HPDE6-E6E7 (cell line): ENCODE measurements at regions not wholly inside any gene's neighbourhood (a gene's known extent, or its start where the extent isn't known, plus 50 kb on each side); places are given as distances from the start of the nearest gene placed in this dataset.

Source experiments
- DNase-seq: peaks from one replicate; pipeline ENCODE4 v3.0.0; 2011; ENCODE audit warnings: missing footprints; ENCODE audit errors: extremely low spot score

- no peak for DNase-seq
Measured at GRCh38 chr2:192292478-192292877, 97.7 kb upstream of the TMEFF2 start.

GRCh38 chr2:192288295-192288694, 93.6 kb upstream of the TMEFF2 start:
- no peak for DNase-seq

GRCh38 chr2:192286093-192286701, 91.5 kb upstream of the TMEFF2 start:
- peak; percentile 4 for DNase-seq

DNA sequence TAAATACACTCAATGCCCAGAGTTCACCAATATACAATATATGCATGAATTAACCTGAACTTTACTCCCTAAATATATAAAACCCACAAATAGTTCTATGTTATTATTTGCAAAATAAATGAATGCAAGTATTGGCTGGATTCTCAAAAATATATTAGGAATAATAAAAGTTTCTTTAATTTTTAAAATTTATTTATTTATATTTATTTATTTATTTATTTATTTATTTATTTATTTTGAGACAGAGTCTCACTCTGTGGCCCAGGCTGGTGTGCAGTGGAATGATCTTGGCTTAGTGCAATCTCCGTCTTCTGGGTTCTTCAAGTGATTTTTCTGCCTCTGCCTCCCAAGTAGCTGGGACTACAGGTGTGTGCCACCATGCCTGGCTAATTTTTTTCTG, 88.7 kb upstream of the TMEFF2 start:
- DNase-seq: no peak

- DNase-seq: no peak
Measured at GRCh38 chr2:192278701-192279100, 84.0 kb upstream of the TMEFF2 start.

- no peak for DNase-seq
Measured at GRCh38 chr2:192277494-192278109, 82.9 kb upstream of the TMEFF2 start.

GRCh38 chr2:192275632-192276031, 80.9 kb upstream of the TMEFF2 start:
- DNase-seq: no peak

DNA sequence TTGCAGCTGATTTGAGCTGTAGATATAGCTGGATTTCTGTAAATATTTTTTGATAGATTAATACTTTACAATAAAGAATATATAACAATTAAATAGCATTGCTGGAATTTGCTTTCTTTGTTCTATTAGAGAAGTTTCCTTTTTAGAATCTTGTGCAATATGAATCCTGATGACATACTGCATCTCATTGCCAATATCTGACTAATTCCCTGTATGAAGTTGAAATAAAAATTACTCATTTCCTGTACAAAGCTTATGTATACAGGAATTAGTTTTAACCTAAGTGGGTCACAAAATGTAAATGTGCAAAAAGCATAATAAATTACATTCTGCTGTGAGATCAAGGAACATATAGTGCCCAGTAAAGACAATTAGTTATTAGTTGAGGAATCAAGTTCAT, 72.8 kb upstream of the TMEFF2 start:
- DNase-seq: peak; percentile 47

DNA sequence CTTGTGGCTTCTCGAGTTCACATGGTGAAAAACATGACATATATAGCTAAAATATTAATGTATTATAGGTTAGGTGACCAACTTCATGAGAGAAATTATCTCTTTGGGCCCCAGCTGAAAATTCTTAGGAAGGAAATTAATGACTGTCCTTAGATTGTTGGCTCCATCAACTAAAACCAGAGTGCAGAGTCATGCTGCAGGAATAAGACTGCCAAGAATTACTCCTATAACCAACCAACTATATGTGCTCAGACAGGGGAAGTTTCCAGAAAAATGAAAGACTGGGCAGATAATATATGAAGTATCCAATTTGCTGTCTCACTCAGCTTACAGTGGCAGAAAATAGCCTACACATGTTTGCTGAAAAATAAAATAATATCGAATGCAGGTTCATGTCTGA, 71.0 kb upstream of the TMEFF2 start:
- no peak for DNase-seq

- DNase-seq: no peak
Measured at GRCh38 chr2:192254444-192254843, 59.7 kb upstream of the TMEFF2 start.

GRCh38 chr2:192253692-192254091, 59.0 kb upstream of the TMEFF2 start:
- no peak for DNase-seq

DNA sequence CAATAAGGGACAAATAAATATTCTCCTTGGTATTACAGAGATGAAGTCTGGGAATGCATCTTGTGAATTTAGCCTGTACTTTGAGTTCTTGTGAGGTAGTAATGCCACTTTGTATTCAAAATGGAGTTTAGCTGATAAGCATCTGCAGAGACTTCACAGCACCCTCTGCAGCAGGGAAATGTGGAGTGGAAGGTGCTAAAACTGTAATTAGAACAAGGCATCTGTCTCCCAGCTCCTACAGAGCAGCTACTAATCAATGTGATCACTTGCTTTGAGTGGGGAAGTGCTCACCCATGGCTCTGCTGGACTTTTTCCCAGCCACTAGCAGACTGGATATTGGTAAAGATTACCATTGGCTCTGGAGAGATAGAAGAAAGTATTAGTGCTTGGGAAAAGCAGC, 56.2 kb upstream of the TMEFF2 start:
- DNase-seq: no peak

DNA sequence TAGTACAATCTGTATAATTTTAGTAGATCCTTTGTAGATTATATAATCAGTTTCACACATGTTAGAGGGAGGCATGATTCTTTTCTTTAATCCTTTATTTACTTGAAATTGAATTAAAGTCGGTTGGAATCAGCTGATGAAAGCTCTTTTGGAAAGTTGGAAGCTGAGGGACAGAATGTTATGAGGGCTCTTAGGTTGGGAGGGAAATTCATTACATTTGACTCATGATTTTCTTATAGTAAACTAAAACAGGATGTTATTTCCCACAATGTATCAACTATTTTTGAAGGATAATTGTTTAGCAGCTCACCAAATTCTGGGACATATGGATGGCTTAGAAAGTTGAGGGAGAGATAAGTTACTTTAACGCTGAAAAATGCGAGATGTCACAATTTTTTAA, 52.7 kb upstream of the TMEFF2 start:
- DNase-seq: no peak

DNA sequence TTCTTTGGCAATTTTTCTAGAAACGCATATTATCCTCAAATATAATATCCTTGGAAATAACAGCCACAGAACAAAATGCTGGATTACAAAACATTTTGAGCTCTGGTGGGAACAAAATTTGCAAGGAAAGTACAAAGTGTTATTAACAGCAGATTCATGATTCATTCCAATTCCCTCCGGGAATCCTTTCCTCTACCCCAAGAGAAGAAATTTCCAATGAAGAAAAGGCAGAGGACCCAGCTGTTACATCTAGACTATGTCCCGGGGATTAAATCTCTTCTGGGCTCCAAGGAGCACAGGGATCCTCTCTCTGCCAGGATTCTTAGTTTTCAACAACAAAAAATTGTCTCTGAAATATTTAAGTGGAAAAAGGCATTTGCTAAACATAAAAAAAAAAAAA, 51.6 kb upstream of the TMEFF2 start:
- no peak for DNase-seq

DNA sequence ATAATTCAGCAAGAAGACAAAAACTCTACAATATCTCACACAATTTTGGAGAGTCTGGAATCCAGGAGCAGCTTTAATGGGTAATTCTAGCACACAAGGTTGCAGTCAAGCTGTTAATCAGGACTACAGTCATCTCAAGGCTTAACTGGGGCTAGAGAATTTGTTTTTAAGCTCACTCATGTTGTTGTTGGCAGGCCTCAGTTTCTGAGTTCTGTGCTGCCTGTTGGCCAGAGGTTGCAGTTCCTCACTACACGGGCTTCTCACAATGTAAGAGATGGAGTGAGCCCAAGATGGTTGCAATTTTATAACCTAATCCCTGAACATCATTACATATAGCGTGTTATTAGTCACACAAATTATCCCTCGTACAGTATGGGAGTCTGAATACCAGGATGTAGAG, 50.6 kb upstream of the TMEFF2 start:
- no peak for DNase-seq
